Kidney epithelial cell (primary cell): ENCODE measurements at regions not wholly inside any gene's neighbourhood (a gene's known extent, or its start where the extent isn't known, plus 50 kb on each side); places are given as distances from the start of the nearest gene placed in this dataset.

ENCODE experiments used
- DNase-seq: peaks from one replicate; pipeline ENCODE4 v3.0.0-alpha.2; 2010; ENCODE audit warnings: low read depth
- H3K27me3 ChIP-seq: 2 replicates; pipeline ENCODE4 v1.6.0; 2011; ENCODE audit warnings: low read length; ENCODE audit not compliant: control insufficient read depth, insufficient read depth
- H3K36me3 ChIP-seq: 2 replicates; pipeline ENCODE4 v1.5.1; 2011; ENCODE audit warnings: low read length; ENCODE audit not compliant: control insufficient read depth, insufficient read depth
- H3K4me3 ChIP-seq: 2 replicates; pipeline ENCODE4 v1.5.1; 2011; ENCODE audit warnings: low read depth, mild to moderate bottlenecking, control low read depth, low read length
- CTCF ChIP-seq: IDR thresholded peaks from 2 replicates; pipeline ENCODE4 v1.5.1; 2011; ENCODE audit warnings: mild to moderate bottlenecking, moderate library complexity, low read length, control low read depth, inconsistent platforms; ENCODE audit not compliant: insufficient read depth, poor library complexity, severe bottlenecking

- Histone ChIP-seq H3K36me3 (no peaks in the 10 kb centered on the region), H3K27me3 (no peaks in the 10 kb centered on the region), H3K4me3 (no peak overlapping the region)
- no peak for TF ChIP-seq CTCF
- DNase-seq = peak; percentile 47
Observed at GRCh38 chr10:4501306-4501705, 324.7 kb upstream of the AKR1E2 start.

GRCh38 chr10:4498711-4499251, 327.2 kb upstream of the AKR1E2 start:
- no peak for DNase-seq
- Histone ChIP-seq H3K27me3 (no peaks in the 10 kb centered on the region), H3K4me3 (no peak overlapping the region), H3K36me3 (no peaks in the 10 kb centered on the region)
- TF ChIP-seq CTCF = no peak

GRCh38 chr10:4494551-4494950, 331.5 kb upstream of the AKR1E2 start:
- Histone ChIP-seq H3K4me3 (no peak overlapping the region), H3K36me3 (no peaks in the 10 kb centered on the region), H3K27me3 (no peaks in the 10 kb centered on the region)
- no peak for DNase-seq
- no peak for TF ChIP-seq CTCF

- DNase-seq = no peak
- Histone ChIP-seq H3K27me3 (no peaks in the 10 kb centered on the region), H3K4me3 (no peak overlapping the region), H3K36me3 (no peaks in the 10 kb centered on the region)
- TF ChIP-seq CTCF = no peak
Observed at GRCh38 chr10:4492202-4492601, 333.8 kb upstream of the AKR1E2 start.

- Histone ChIP-seq H3K27me3 (no peaks in the 10 kb centered on the region), H3K36me3 (no peaks in the 10 kb centered on the region), H3K4me3 (no peak overlapping the region)
- no peak for TF ChIP-seq CTCF
- no peak for DNase-seq
Observed at GRCh38 chr10:4488904-4489303, 337.1 kb upstream of the AKR1E2 start.

- no peaks in the 10 kb centered on the region for H3K36me3 ChIP-seq
- H3K4me3 ChIP-seq = no peak overlapping the region
- no peak for DNase-seq
- no peak for TF ChIP-seq CTCF
- no peaks in the 10 kb centered on the region for H3K27me3 ChIP-seq
Observed at GRCh38 chr10:4485636-4486035, 340.4 kb upstream of the AKR1E2 start.
